ENCODE measurements at regions not wholly inside any gene's neighbourhood (a gene's known extent, or its start where the extent isn't known, plus 50 kb on each side); places are given as distances from the start of the nearest gene placed in this dataset.

- no peak overlapping the region for H3K4me3 ChIP-seq (ENCODE audit: control insufficient read depth in 2 of 3, extremely low read depth in 1 of 3, insufficient read depth in 2 of 3, low read depth in 1 of 3, low read length in 3 of 3)
- H3K79me2 ChIP-seq (ENCODE audit: control insufficient read depth, insufficient read depth, low read length): no peaks in the 10 kb centered on the region
- FAIRE-seq (no peak), DNase-seq (ENCODE audit: low read depth, low spot score) (no peak)
- H4K20me1 ChIP-seq (ENCODE audit: control insufficient read depth, extremely low read depth, insufficient read depth, low read length): no peaks in the 10 kb centered on the region
- H3K27ac ChIP-seq (ENCODE audit: control insufficient read depth, insufficient read depth, low read length): no peak overlapping the region
- dilution Hi-C loops (cut with MboI; ENCODE audit: extremely low pct_ligation_motif_present, low sequenced_read_pairs): no loop called here
- peaks cover 12% of the 10 kb centered on the region for H3K4me1 ChIP-seq (ENCODE audit: control insufficient read depth, extremely low read depth, insufficient read depth, low read length)
- no peaks in the 10 kb centered on the region for H3K9me3 ChIP-seq (ENCODE audit: control insufficient read depth, low read depth, low read length)
- no peaks in the 10 kb centered on the region for H3K36me3 ChIP-seq (ENCODE audit: control insufficient read depth in 2 of 2, extremely low read depth in 1 of 2, insufficient read depth in 2 of 2, low read length in 2 of 2)
- no peak overlapping the region for H3K9ac ChIP-seq (ENCODE audit: control insufficient read depth, extremely low read depth, insufficient read depth, low read length)
- H2AFZ ChIP-seq (ENCODE audit: control insufficient read depth, low read length): no peak overlapping the region
- no peak for TF ChIP-seq CTCF (optimal IDR thresholded peaks at IDR 0.05 in 1 of 3, IDR thresholded peaks at IDR 0.05 in 1 of 3, conservative IDR thresholded peaks at IDR 0.05 in 1 of 3; ENCODE audit: extremely low read depth in 1 of 3, insufficient read depth in 2 of 3, low read length in 3 of 3)
- no peak for TF ChIP-seq EZH2 (IDR thresholded peaks at IDR 0.05; ENCODE audit: low read length)
- no peaks in the 10 kb centered on the region for H3K9me1 ChIP-seq (ENCODE audit: control insufficient read depth, extremely low read depth, insufficient read depth, low read length)
- H3K27me3 ChIP-seq (ENCODE audit: control insufficient read depth, extremely low read depth, insufficient read depth, low read length): no peaks in the 10 kb centered on the region
- no peak overlapping the region for H3K4me2 ChIP-seq (ENCODE audit: control insufficient read depth, extremely low read depth, insufficient read depth, low read depth, low read length)
These were observed 873.6 kb downstream of the C12orf50 start for GRCh38 chr12:87155621-87156020.

GRCh38 chr12:87152841-87153528, 876.2 kb downstream of the C12orf50 start:
- H3K4me3 ChIP-seq (ENCODE audit: control insufficient read depth in 2 of 3, extremely low read depth in 1 of 3, insufficient read depth in 2 of 3, low read depth in 1 of 3, low read length in 3 of 3): no peak overlapping the region

More at GRCh38 chr12:87152841-87153528, 876.2 kb downstream of the C12orf50 start:
- H3K27ac ChIP-seq (ENCODE audit: control insufficient read depth, insufficient read depth, low read length): no peak overlapping the region
- no peaks in the 10 kb centered on the region for H3K9me3 ChIP-seq (ENCODE audit: control insufficient read depth, low read depth, low read length)
- no peaks in the 10 kb centered on the region for H3K27me3 ChIP-seq (ENCODE audit: control insufficient read depth, extremely low read depth, insufficient read depth, low read length)
- no peak overlapping the region for H3K9ac ChIP-seq (ENCODE audit: control insufficient read depth, extremely low read depth, insufficient read depth, low read length)
- no peaks in the 10 kb centered on the region for H3K9me1 ChIP-seq (ENCODE audit: control insufficient read depth, extremely low read depth, insufficient read depth, low read length)
- H4K20me1 ChIP-seq (ENCODE audit: control insufficient read depth, extremely low read depth, insufficient read depth, low read length): no peaks in the 10 kb centered on the region
- H3K79me2 ChIP-seq (ENCODE audit: control insufficient read depth, insufficient read depth, low read length): no peaks in the 10 kb centered on the region
- H3K36me3 ChIP-seq (ENCODE audit: control insufficient read depth in 2 of 2, extremely low read depth in 1 of 2, insufficient read depth in 2 of 2, low read length in 2 of 2): no peaks in the 10 kb centered on the region
- no peak overlapping the region for H3K4me2 ChIP-seq (ENCODE audit: control insufficient read depth, extremely low read depth, insufficient read depth, low read depth, low read length)
- FAIRE-seq: no peak
- no peak for TF ChIP-seq EZH2 (IDR thresholded peaks at IDR 0.05; ENCODE audit: low read length)
- TF ChIP-seq CTCF (optimal IDR thresholded peaks at IDR 0.05 in 1 of 3, IDR thresholded peaks at IDR 0.05 in 1 of 3, conservative IDR thresholded peaks at IDR 0.05 in 1 of 3; ENCODE audit: extremely low read depth in 1 of 3, insufficient read depth in 2 of 3, low read length in 3 of 3): no peak
- dilution Hi-C loops (cut with MboI; ENCODE audit: extremely low pct_ligation_motif_present, low sequenced_read_pairs): no loop called here
- DNase-seq (ENCODE audit: low read depth, low spot score): no peak
- H2AFZ ChIP-seq (ENCODE audit: control insufficient read depth, low read length): no peak overlapping the region
- peaks cover 12% of the 10 kb centered on the region for H3K4me1 ChIP-seq (ENCODE audit: control insufficient read depth, extremely low read depth, insufficient read depth, low read length)

Measured in keratinocyte (primary cell).